ENCODE measurements at regions not wholly inside any gene's neighbourhood (a gene's known extent, or its start where the extent isn't known, plus 50 kb on each side); places are given as distances from the start of the nearest gene placed in this dataset.

- H3K36me3 Mint-ChIP-seq (ENCODE audit: insufficient read depth, unreplicated experiment), result no peaks in the 10 kb centered on the region
- Histone ChIP-seq H3K36me3 (ENCODE audit: control insufficient read depth, insufficient read depth, low read length) (no peaks in the 10 kb centered on the region), H3K4me3 (ENCODE audit: low read depth, low read length) (no peak overlapping the region), H3K9me3 (no peaks in the 10 kb centered on the region), H3K27me3 (replicated peaks; ENCODE audit: control insufficient read depth, insufficient read depth, low read length) (no peaks in the 10 kb centered on the region), H3K4me1 (no peaks in the 10 kb centered on the region)
- no peak overlapping the region for H3K27ac Mint-ChIP-seq (ENCODE audit: unreplicated experiment)
- no peak overlapping the region for H3K4me3 Mint-ChIP-seq (ENCODE audit: unreplicated experiment)
- ChIA-PET POLR2A (no interaction called here), CTCF (no interaction called here)
- intact Hi-C loops (cut with micrococcal nuclease; ENCODE audit: unreplicated experiment), result no loop called here
- no peak for DNase-seq
- BruUV-seq (replicated peaks), result no TSS peak
- H3K4me1 Mint-ChIP-seq (ENCODE audit: low read depth, unreplicated experiment), result no peaks in the 10 kb centered on the region
- H3K27me3 Mint-ChIP-seq (ENCODE audit: insufficient read depth, unreplicated experiment), result peaks cover 3% of the 10 kb centered on the region
- TF ChIP-seq CTCF (IDR thresholded peaks at IDR 0.05; ENCODE audit: insufficient read depth in 1 of 2, low read depth in 1 of 2, low read length in 1 of 2, severe bottlenecking in 1 of 2, unreplicated experiment in 1 of 2), result no peak
- no peaks in the 10 kb centered on the region for H3K9me3 Mint-ChIP-seq (ENCODE audit: unreplicated experiment)
Observed at GRCh38 chr9:16025627-16026026, 472.8 kb downstream of the CCDC171 start.

GRCh38 chr9:16026886-16027285, 474.0 kb downstream of the CCDC171 start:
- Mint-ChIP-seq H3K9me3 (ENCODE audit: unreplicated experiment) (no peaks in the 10 kb centered on the region), H3K36me3 (ENCODE audit: insufficient read depth, unreplicated experiment) (no peaks in the 10 kb centered on the region), H3K4me1 (ENCODE audit: low read depth, unreplicated experiment) (no peaks in the 10 kb centered on the region), H3K4me3 (ENCODE audit: unreplicated experiment) (no peak overlapping the region), H3K27ac (ENCODE audit: unreplicated experiment) (no peak overlapping the region), H3K27me3 (ENCODE audit: insufficient read depth, unreplicated experiment) (peaks cover 3% of the 10 kb centered on the region)
- Histone ChIP-seq H3K36me3 (ENCODE audit: control insufficient read depth, insufficient read depth, low read length) (no peaks in the 10 kb centered on the region), H3K9me3 (no peaks in the 10 kb centered on the region), H3K4me3 (ENCODE audit: low read depth, low read length) (no peak overlapping the region), H3K27me3 (replicated peaks; ENCODE audit: control insufficient read depth, insufficient read depth, low read length) (no peaks in the 10 kb centered on the region), H3K4me1 (no peaks in the 10 kb centered on the region)
- POLR2A ChIA-PET, result no interaction called here
- BruUV-seq (replicated peaks), result no TSS peak
- intact Hi-C loops (cut with micrococcal nuclease; ENCODE audit: unreplicated experiment), result no loop called here
- CTCF ChIA-PET, result no interaction called here
- DNase-seq, result no peak
- TF ChIP-seq CTCF (IDR thresholded peaks at IDR 0.05; ENCODE audit: insufficient read depth in 1 of 2, low read depth in 1 of 2, low read length in 1 of 2, severe bottlenecking in 1 of 2, unreplicated experiment in 1 of 2), result no peak

GRCh38 chr9:16028548-16028947, 475.7 kb downstream of the CCDC171 start:
- Histone ChIP-seq H3K4me1 (no peaks in the 10 kb centered on the region), H3K9me3 (no peaks in the 10 kb centered on the region), H3K36me3 (ENCODE audit: control insufficient read depth, insufficient read depth, low read length) (no peaks in the 10 kb centered on the region), H3K27me3 (replicated peaks; ENCODE audit: control insufficient read depth, insufficient read depth, low read length) (no peaks in the 10 kb centered on the region), H3K4me3 (ENCODE audit: low read depth, low read length) (no peak overlapping the region)
- ChIA-PET POLR2A (no interaction called here), CTCF (no interaction called here)
- no peak overlapping the region for H3K27ac Mint-ChIP-seq (ENCODE audit: unreplicated experiment)
- no peak for TF ChIP-seq CTCF (IDR thresholded peaks at IDR 0.05; ENCODE audit: insufficient read depth in 1 of 2, low read depth in 1 of 2, low read length in 1 of 2, severe bottlenecking in 1 of 2, unreplicated experiment in 1 of 2)
- DNase-seq, result no peak
- H3K4me3 Mint-ChIP-seq (ENCODE audit: unreplicated experiment), result no peak overlapping the region
- H3K36me3 Mint-ChIP-seq (ENCODE audit: insufficient read depth, unreplicated experiment), result no peaks in the 10 kb centered on the region
- intact Hi-C loops (cut with micrococcal nuclease; ENCODE audit: unreplicated experiment), result no loop called here
- H3K27me3 Mint-ChIP-seq (ENCODE audit: insufficient read depth, unreplicated experiment), result peaks cover 3% of the 10 kb centered on the region
- BruUV-seq (replicated peaks), result no TSS peak
- no peaks in the 10 kb centered on the region for H3K9me3 Mint-ChIP-seq (ENCODE audit: unreplicated experiment)
- no peaks in the 10 kb centered on the region for H3K4me1 Mint-ChIP-seq (ENCODE audit: low read depth, unreplicated experiment)

Data from Caco-2 (cell line).